ENCODE measurements at regions not wholly inside any gene's neighbourhood (a gene's known extent, or its start where the extent isn't known, plus 50 kb on each side); places are given as distances from the start of the nearest gene placed in this dataset.

- DNase-seq = no peak
These were observed 105.6 kb downstream of the BTBD3 start for GRCh38 chr20:12023194-12023795.

GRCh38 chr20:12028771-12029170 lies 111.1 kb downstream of the BTBD3 start:
- DNase-seq = no peak

GRCh38 chr20:12030470-12030869 lies 112.8 kb downstream of the BTBD3 start:
- DNase-seq = no peak

- DNase-seq = no peak
These were observed 118.4 kb downstream of the BTBD3 start for GRCh38 chr20:12036142-12036541.

GRCh38 chr20:12037521-12037920 lies 119.8 kb downstream of the BTBD3 start:
- no peak for DNase-seq

DNA sequence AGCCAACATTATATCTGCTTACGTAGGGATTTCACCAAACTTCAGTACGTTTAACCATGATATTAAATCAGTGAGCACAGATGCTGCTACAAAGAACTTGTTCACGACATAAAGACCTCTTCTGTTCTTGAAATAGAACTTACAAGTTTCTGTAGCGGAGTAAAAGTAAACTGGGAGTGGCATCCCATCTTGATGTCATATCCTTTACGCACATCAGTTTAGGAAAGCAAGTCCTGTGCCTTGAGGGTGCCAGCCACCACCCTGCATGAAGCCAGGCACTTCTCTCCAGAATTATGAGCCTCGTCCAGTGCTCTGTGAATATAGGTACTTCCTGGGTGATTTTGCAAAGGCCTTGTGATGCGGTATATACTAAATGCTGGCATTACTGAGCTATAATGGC lies 122.6 kb downstream of the BTBD3 start:
- no peak for DNase-seq

DNA sequence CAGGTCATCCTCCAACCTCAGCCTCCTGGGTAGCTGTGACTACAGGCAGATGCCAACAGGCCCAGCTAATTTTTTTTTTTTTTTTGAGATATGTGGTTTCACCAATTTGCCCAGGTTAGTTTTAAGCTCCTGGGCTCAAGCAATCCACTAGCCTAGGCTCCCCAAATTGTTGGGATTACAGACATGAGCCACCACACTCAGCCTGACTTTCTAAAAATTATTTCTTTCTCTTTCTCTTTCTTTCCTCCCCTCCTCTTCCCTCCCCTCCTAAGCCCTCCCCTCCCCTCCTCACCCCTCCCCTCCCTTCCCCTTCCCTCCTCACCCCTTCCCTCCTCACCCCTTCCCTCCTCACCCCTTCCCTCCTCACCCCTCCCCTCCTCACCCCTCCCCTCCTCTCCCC lies 127.3 kb downstream of the BTBD3 start:
- DNase-seq = no peak

GRCh38 chr20:12047838-12048432 lies 130.2 kb downstream of the BTBD3 start:
- DNase-seq = no peak

GRCh38 chr20:12049125-12049524 lies 131.4 kb downstream of the BTBD3 start:
- DNase-seq = no peak

DNA sequence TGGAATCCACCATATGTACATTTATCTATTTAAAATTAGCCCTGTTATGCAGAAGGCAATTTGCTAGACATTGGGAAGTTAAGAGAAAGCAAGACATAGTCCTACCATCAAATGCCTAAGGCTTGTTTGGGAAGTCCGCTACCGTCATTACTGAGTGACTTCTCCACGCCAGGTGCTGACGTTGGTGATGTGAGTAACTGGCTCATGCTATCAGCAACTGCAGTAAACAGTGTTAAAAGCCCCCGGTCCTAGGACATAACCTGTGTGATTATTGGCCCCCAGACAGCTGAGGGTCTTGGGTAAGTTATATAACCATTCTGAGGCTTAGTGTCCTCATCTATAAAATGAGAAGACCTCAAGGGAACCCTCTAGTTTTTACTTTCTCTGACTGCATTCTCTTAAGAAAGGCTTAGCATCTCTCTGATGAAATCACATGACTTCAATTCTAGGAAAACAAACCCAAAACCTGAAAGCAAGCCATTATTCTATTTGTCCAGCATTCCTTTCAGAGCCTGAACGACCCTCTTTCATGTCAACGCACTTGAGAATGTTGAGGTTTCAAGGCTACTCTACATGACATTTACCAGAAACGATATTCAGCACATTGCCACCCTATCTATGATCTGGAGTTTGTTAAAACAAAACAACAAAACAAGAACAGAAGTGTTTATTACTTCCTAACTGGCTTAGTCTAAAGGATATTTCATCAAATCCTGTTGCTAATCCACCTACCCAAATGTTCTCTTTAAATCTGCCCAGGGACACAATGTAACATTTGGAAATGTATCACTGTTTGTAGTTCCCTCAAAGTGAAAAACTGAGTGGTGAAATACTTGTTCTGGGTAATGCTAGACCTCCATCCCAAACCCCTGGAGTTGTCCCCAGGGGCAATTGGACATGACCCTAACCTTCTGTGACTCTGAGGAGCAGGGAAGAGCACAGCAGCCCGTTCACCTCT lies 133.8 kb downstream of the BTBD3 start:
- DNase-seq = no peak

DNA sequence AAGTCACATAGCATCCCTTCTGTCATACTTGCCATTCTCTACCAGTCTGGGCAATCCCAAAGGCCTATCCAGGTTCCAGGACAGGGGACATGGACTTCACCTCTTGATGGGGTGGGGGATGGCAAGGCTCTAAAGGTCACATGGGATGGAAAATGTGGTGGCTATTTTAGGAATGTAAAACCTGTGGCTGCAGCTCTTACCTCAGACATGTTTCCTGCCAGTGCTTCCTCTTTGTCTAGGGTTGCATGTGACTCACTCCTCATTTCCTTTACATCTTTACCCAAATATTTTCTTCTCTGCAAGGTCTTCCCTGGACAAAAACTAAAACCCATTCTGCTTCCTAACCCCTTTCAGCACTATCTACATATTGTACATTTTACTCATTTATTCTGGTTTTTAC lies 135.7 kb downstream of the BTBD3 start:
- no peak for DNase-seq

- no peak for DNase-seq
These were observed 136.9 kb downstream of the BTBD3 start for GRCh38 chr20:12054556-12054955.

DNA sequence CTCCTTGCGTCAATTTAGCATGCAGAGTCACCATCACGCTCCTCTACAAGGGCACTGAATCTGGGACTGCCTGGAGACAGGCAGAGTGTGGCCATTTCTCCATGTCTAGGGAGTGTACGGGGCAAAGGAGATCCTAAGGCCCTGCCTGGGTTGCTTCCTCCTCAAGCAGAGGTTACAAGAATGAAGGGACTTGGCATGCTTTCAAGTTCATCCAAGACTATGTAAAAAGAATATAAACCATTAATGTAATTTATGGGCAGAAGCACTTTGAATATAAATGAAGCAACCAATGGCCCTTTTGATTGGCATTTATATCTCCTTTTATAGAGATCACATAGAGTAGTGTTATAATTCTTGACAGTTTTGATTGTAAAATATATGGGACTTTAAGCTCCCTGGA lies 137.5 kb downstream of the BTBD3 start:
- no peak for DNase-seq

DNA sequence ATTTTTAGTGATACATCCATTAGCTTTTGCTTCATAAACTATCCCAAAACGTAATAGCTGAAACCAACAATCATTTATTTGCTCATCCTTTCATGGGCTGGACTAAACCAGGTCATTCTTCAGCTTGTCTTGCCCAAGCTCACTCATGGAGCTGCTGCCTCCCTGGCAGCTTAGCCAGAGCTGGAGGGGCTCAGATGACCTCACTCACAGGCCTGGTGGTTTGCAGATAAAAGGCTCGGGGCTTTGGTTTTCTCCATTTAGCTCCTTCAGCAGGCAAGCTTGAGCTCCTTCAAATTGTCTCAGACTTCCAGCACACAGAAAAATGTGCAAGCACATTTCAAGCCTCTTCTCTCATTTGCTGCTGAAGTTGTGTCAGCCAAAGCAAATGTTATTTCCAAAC lies 139.1 kb downstream of the BTBD3 start:
- DNase-seq = no peak

- DNase-seq = no peak
These were observed 140.1 kb downstream of the BTBD3 start for GRCh38 chr20:12057778-12058177.

DNA sequence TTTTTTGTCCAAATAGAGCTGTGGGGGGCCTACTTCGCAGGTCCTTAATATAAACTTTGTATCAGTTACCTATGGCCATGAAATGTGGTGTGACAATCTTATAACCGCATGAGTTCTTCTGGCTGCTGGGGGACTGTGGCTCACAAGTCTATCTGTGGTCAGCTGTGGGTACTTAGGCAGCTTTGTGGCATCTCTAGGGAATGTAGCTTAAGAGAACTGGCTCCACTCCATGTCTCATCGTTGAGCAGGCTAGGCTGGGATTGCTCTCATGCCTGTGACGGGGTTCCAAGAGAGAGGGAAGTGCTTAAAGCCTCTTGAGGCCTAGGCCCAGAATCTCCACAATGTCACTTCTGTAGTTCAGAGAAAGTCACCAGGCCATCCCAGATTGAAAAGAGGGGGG lies 140.5 kb downstream of the BTBD3 start:
- DNase-seq = no peak

DNA sequence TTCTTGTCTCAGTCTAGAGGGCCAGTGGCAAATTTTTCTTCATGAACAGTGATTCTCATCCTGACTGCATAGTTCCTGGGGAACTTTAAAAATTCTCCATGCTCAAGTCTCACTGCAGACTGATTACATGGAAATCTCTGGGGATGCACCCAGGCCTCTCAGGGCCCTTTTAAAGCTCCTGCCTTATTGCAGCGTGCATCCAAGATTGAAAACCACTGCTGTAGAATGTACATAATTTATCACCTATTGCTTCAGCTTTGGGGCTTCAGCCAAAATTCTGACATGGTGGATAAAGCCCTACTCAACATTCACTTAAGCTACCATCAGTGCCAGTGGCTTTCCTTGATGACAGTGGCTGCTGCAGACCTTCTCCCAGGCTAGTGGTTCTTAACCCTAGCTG lies 143.8 kb downstream of the BTBD3 start:
- DNase-seq = no peak

- no peak for DNase-seq
These were observed 145.5 kb downstream of the BTBD3 start for GRCh38 chr20:12063106-12063684.

DNA sequence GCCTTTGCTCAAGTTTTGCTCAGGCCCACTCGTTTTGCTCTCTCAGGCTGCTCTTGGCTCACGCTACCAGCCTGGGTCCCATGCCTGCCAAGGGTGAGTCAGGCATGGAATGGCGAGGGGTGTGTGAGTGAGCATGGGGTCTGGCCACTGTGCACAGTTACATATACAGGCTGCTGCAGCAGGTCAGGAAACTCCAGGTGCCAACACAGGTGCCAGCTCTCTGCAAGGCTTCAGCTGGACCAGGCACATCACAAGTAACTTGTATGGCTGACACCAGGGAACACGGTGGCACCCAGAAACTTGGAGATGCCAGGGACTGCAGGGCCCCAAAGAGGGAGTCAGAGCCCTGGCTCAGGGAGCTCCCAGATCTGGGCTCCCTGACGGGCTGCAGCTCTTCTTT lies 146.8 kb downstream of the BTBD3 start:
- no peak for DNase-seq

GRCh38 chr20:12067686-12068085 lies 150.0 kb downstream of the BTBD3 start:
- DNase-seq = no peak

DNA sequence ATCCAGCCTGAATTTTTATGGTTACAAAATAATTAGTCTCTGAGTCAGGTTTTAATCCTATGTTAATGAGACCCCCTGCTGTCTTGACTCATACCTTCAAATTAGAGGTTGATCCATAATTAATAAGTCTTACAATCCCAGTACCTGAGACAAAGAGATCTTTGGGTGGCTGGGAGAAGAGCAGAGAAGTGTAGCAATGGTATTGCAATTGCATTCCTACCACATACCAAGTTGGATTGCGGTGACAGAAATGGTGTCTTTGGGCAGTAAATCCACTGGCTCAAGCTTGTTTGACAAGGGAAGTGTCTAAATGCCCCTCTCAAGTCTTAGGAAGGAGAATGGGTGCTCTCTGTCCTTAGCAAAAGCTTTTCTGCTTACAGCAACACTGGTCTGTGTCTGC lies 150.4 kb downstream of the BTBD3 start:
- DNase-seq = no peak

GRCh38 chr20:12069181-12069580 lies 151.5 kb downstream of the BTBD3 start:
- no peak for DNase-seq

Data from right kidney (tissue), 1 donor.